GM18520 (cell line): ENCODE measurements at regions not wholly inside any gene's neighbourhood (a gene's known extent, or its start where the extent isn't known, plus 50 kb on each side); places are given as distances from the start of the nearest gene placed in this dataset.
"Not testable (repeated sequence)": the region's sequence is repeated elsewhere in the genome, so short reads cannot be mapped to it uniquely, and the experiment has no call there.

Source experiments
- ATAC-seq: cut with Tn5 transposase; IDR thresholded peaks from one replicate; pipeline ENCODE4 v1.9.1; 2021; ENCODE audit not compliant: unreplicated experiment

GRCh38 chr4:177494791-177495190 is 52.6 kb upstream of the AGA start:
- no peak for ATAC-seq

- not testable (repeated sequence) for ATAC-seq
Observed at GRCh38 chr4:177495626-177496025, 53.4 kb upstream of the AGA start.

GRCh38 chr4:177499537-177499936 is 57.3 kb upstream of the AGA start:
- ATAC-seq: no peak

GRCh38 chr4:177505171-177505615 is 63.0 kb upstream of the AGA start:
- no peak for ATAC-seq

- ATAC-seq: no peak
Observed at GRCh38 chr4:177508662-177509061, 66.4 kb upstream of the AGA start.

- ATAC-seq: no peak
Observed at GRCh38 chr4:177509226-177509745, 67.0 kb upstream of the AGA start.

GRCh38 chr4:177511611-177512010 is 69.4 kb upstream of the AGA start:
- ATAC-seq: no peak

- no peak for ATAC-seq
Observed at GRCh38 chr4:177512646-177513045, 70.4 kb upstream of the AGA start.

GRCh38 chr4:177517862-177518261 is 75.6 kb upstream of the AGA start:
- ATAC-seq: no peak

GRCh38 chr4:177519481-177520260 is 77.4 kb upstream of the AGA start:
- ATAC-seq: no peak

- ATAC-seq: no peak
Observed at GRCh38 chr4:177528620-177529019, 86.4 kb upstream of the AGA start.

- no peak for ATAC-seq
Observed at GRCh38 chr4:177530561-177530960, 88.3 kb upstream of the AGA start.

GRCh38 chr4:177532358-177532757 is 90.1 kb upstream of the AGA start:
- ATAC-seq: no peak

- ATAC-seq: not testable (repeated sequence)
Observed at GRCh38 chr4:177534841-177535240, 92.6 kb upstream of the AGA start.

- ATAC-seq: no peak
Observed at GRCh38 chr4:177546745-177547144, 104.5 kb upstream of the AGA start.

- ATAC-seq: no peak
Observed at GRCh38 chr4:177547985-177548384, 105.7 kb upstream of the AGA start.

GRCh38 chr4:177555007-177555574 is 112.9 kb upstream of the AGA start:
- no peak for ATAC-seq

GRCh38 chr4:177557416-177557815 is 115.2 kb upstream of the AGA start:
- no peak for ATAC-seq

GRCh38 chr4:177558995-177559394 is 116.8 kb upstream of the AGA start:
- ATAC-seq: no peak

GRCh38 chr4:177562163-177562562 is 119.9 kb upstream of the AGA start:
- ATAC-seq: no peak

- ATAC-seq: no peak
Observed at GRCh38 chr4:177562859-177563258, 120.6 kb upstream of the AGA start.

GRCh38 chr4:177566691-177567090 is 124.5 kb upstream of the AGA start:
- ATAC-seq: no peak
